ENCODE measurements at regions not wholly inside any gene's neighbourhood (a gene's known extent, or its start where the extent isn't known, plus 50 kb on each side); places are given as distances from the start of the nearest gene placed in this dataset.

GRCh38 chr7:31249671-31250070 lies 90.9 kb downstream of the NEUROD6 start:
- TF ChIP-seq EZH2 (IDR thresholded peaks at IDR 0.05; ENCODE audit: low read depth) (no peak), CTCF (conservative IDR thresholded peaks at IDR 0.05) (no peak)
